Liver (tissue), 8 donors: ENCODE measurements at regions not wholly inside any gene's neighbourhood (a gene's known extent, or its start where the extent isn't known, plus 50 kb on each side); places are given as distances from the start of the nearest gene placed in this dataset.

Source experiments
- DNase-seq: peaks from one replicate; pipeline ENCODE4 v3.0.0-alpha.2; 2017; ENCODE audit warnings: low spot score
- H3K27ac ChIP-seq, 2 donors: one replicate each; pipeline ENCODE4 v1.7.0; 2013; ENCODE audit warnings: inconsistent platforms in 2 of 2, low read length in 2 of 2, control low read depth in 1 of 2, low read depth in 1 of 2, mild to moderate bottlenecking in 1 of 2
- H3K27me3 ChIP-seq, 4 donors: one replicate each; pipeline versions ENCODE4 v1.6.1 to v1.7.0; 2013; ENCODE audit warnings: low read length in 3 of 4, inconsistent platforms in 1 of 4, mild to moderate bottlenecking in 1 of 4, moderate library complexity in 1 of 4; ENCODE audit not compliant: control insufficient read depth in 4 of 4, insufficient read depth in 4 of 4
- H3K36me3 ChIP-seq, 4 donors: one replicate each; pipeline versions ENCODE4 v1.6.1 to v1.7.0; 2013; ENCODE audit warnings: low read length in 3 of 4, mild to moderate bottlenecking in 3 of 4, low read depth in 1 of 4, moderate library complexity in 1 of 4; ENCODE audit not compliant: control insufficient read depth in 4 of 4, insufficient read depth in 3 of 4
- H3K4me1 ChIP-seq, 4 donors: one replicate each; pipeline versions ENCODE4 v1.6.1 to v1.7.0; 2013; ENCODE audit warnings: low read length in 3 of 4, mild to moderate bottlenecking in 3 of 4, moderate library complexity in 1 of 4; ENCODE audit not compliant: control insufficient read depth in 4 of 4, insufficient read depth in 4 of 4
- H3K4me3 ChIP-seq, 3 donors: one replicate each; pipeline versions ENCODE4 v1.6.1 to v1.7.0; 2013; ENCODE audit warnings: low read length in 3 of 3, control low read depth in 1 of 3, low read depth in 1 of 3, mild to moderate bottlenecking in 1 of 3
- H3K9ac ChIP-seq, 2 donors: one replicate each; pipeline ENCODE4 v1.7.0; 2013; ENCODE audit warnings: low read length in 2 of 2, mild to moderate bottlenecking in 2 of 2, moderate library complexity in 2 of 2, control low read depth in 1 of 2, low read depth in 1 of 2
- H3K9me3 ChIP-seq, 4 donors: one replicate each; pipeline versions ENCODE4 v1.6.1 to v1.7.0; 2013; ENCODE audit warnings: low read length in 3 of 4; ENCODE audit not compliant: control insufficient read depth in 4 of 4
- EGR1 ChIP-seq, 2 donors: IDR thresholded peaks; 2 replicates each; pipeline ENCODE4 v1.6.1; 2016 to 2018; ENCODE audit warnings: antibody characterized with exemption in 2 of 2, low read depth in 2 of 2
- FOXA2 ChIP-seq: IDR thresholded peaks from 2 replicates; pipeline ENCODE4 v1.6.1; 2016; ENCODE audit warnings: antibody characterized with exemption
- GABPA ChIP-seq, 2 donors: IDR thresholded peaks in 1 of 2; conservative IDR thresholded peaks in 1 of 2; 2 replicates each; pipeline ENCODE4 v1.6.1; 2016; ENCODE audit warnings: antibody characterized with exemption in 2 of 2, mild to moderate bottlenecking in 1 of 2, moderate library complexity in 1 of 2
- HNF4A ChIP-seq, 2 donors: conservative IDR thresholded peaks; 2 replicates each; pipeline ENCODE4 v1.6.1; 2016; ENCODE audit warnings: antibody characterized with exemption in 2 of 2, mild to moderate bottlenecking in 2 of 2
- HNF4G ChIP-seq: IDR thresholded peaks from 2 replicates; pipeline ENCODE4 v1.6.1; 2016; ENCODE audit warnings: antibody characterized with exemption
- JUND ChIP-seq, 2 donors: IDR thresholded peaks; 2 replicates each; pipeline ENCODE4 v1.6.1; 2016; ENCODE audit warnings: antibody characterized with exemption in 2 of 2
- NR2F2 ChIP-seq: IDR thresholded peaks from 2 replicates; pipeline ENCODE4 v1.6.1; 2016; ENCODE audit warnings: antibody characterized with exemption
- RAD21 ChIP-seq, 2 donors: IDR thresholded peaks; 2 replicates each; pipeline ENCODE4 v1.6.1; 2016; ENCODE audit warnings: antibody characterized with exemption in 2 of 2, mild to moderate bottlenecking in 2 of 2
- RXRA ChIP-seq, 2 donors: IDR thresholded peaks; 2 replicates each; pipeline ENCODE4 v1.6.1; 2017 to 2018; ENCODE audit warnings: antibody characterized with exemption in 2 of 2, mild to moderate bottlenecking in 1 of 2
- SP1 ChIP-seq: IDR thresholded peaks from 2 replicates; pipeline ENCODE4 v1.6.1; 2018; ENCODE audit warnings: antibody characterized with exemption, mild to moderate bottlenecking
- TAF1 ChIP-seq: conservative IDR thresholded peaks from 2 replicates; pipeline ENCODE4 v1.6.1; 2016; ENCODE audit warnings: antibody characterized with exemption, mild to moderate bottlenecking
- YY1 ChIP-seq: IDR thresholded peaks from 2 replicates; pipeline ENCODE4 v1.6.1; 2016; ENCODE audit warnings: antibody characterized with exemption, mild to moderate bottlenecking
- WGBS: extraction: QIAGEN DNeasy Blood & Tissue Kit; methylation state at CpG from one replicate; pipeline ENCODE4 v1.1.7; 2013; 5-methylcytosine and 5-hydroxymethylcytosine counted together
- TF ChIP-seq, protein P1 (sequence below): fragments of 150-350 bp; IDR thresholded peaks from 2 replicates; pipeline ENCODE4 v1.5.1; 2017; ENCODE audit warnings: improper control_type of control experiment, low read depth, low read length; ENCODE audit not compliant: missing input control
- TF ChIP-seq, protein P2 (sequence below): IDR thresholded peaks from 2 replicates; pipeline ENCODE4 v1.6.1; 2016; ENCODE audit warnings: antibody characterized with exemption
- TF ChIP-seq, protein P3 (sequence below): IDR thresholded peaks from 2 replicates; pipeline ENCODE4 v1.6.1; 2016; ENCODE audit warnings: antibody characterized with exemption, mild to moderate bottlenecking
- TF ChIP-seq, protein P4 (sequence below): IDR thresholded peaks from 2 replicates; pipeline ENCODE4 v1.6.1; 2016; ENCODE audit warnings: antibody characterized with exemption
- TF ChIP-seq, protein P5 (sequence below): IDR thresholded peaks from 2 replicates; pipeline ENCODE4 v1.6.1; 2016; ENCODE audit warnings: antibody characterized with exemption
- donor health status: healthy.
- donor health status: healthy.
- donor health status: healthy.
- donor health status: healthy.
- donor health status: healthy.

DNA sequence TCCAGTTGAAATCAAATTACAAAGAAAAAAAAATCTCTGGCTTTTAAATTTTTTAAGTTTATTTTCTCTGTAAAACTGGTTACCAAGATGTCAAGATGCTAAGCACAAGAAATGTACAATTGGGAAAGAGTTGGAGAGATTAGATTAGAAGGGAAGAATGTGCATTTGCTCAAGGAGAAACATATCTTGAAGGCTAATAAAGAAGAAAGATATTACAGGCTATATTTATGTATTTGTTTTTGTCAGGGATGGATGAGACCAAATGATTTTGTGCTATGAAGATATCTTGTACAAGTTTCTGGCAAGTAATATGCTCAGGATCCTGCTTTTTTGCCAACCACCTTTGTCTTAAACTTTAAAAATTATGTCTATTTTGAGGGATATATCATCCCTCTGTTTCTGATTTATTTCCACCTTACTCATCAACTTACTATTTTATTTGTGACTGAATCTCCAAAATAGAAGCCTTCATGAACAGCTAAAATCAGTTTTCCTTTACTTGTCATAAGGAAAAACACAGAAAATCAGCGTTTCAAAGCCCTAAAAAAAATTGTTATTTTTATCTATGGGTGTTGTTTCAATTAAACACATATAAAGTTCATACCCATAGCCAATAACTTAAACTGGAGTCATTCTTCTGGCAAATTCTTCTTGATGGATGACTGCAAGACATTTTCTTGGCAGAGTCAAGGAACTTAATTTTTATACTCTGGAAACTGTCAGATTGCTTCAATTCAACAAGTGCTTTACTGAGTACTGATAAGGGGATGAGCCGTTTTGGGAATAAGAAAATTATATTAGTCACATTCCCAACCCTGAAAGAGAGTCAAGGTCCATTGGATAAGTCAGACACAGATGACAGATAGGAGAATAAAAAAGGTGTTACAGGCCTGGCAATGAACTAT is 141.8 kb downstream of the CTH start:
- H3K9ac ChIP-seq = no peak overlapping the region
- H3K36me3 ChIP-seq = no peaks in the 10 kb centered on the region
- DNase-seq = no peak
- H3K4me1 ChIP-seq = no peaks in the 10 kb centered on the region
- H3K27me3 ChIP-seq = peaks cover 0 to 6% (median 2%) of the 10 kb centered on the region in 4 donors
- H3K4me3 ChIP-seq = no peak overlapping the region
- no peak for TF ChIP-seq HNF4A (conservative IDR thresholded peaks at IDR 0.05)
- TF ChIP-seq, protein P1, sequence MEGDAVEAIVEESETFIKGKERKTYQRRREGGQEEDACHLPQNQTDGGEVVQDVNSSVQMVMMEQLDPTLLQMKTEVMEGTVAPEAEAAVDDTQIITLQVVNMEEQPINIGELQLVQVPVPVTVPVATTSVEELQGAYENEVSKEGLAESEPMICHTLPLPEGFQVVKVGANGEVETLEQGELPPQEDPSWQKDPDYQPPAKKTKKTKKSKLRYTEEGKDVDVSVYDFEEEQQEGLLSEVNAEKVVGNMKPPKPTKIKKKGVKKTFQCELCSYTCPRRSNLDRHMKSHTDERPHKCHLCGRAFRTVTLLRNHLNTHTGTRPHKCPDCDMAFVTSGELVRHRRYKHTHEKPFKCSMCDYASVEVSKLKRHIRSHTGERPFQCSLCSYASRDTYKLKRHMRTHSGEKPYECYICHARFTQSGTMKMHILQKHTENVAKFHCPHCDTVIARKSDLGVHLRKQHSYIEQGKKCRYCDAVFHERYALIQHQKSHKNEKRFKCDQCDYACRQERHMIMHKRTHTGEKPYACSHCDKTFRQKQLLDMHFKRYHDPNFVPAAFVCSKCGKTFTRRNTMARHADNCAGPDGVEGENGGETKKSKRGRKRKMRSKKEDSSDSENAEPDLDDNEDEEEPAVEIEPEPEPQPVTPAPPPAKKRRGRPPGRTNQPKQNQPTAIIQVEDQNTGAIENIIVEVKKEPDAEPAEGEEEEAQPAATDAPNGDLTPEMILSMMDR = no peak
- TF ChIP-seq, protein P2, sequence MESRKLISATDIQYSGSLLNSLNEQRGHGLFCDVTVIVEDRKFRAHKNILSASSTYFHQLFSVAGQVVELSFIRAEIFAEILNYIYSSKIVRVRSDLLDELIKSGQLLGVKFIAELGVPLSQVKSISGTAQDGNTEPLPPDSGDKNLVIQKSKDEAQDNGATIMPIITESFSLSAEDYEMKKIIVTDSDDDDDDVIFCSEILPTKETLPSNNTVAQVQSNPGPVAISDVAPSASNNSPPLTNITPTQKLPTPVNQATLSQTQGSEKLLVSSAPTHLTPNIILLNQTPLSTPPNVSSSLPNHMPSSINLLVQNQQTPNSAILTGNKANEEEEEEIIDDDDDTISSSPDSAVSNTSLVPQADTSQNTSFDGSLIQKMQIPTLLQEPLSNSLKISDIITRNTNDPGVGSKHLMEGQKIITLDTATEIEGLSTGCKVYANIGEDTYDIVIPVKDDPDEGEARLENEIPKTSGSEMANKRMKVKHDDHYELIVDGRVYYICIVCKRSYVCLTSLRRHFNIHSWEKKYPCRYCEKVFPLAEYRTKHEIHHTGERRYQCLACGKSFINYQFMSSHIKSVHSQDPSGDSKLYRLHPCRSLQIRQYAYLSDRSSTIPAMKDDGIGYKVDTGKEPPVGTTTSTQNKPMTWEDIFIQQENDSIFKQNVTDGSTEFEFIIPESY = no peak
- no peak for TF ChIP-seq SP1
- TF ChIP-seq FOXA2 = no peak
- H3K27ac ChIP-seq = no peak overlapping the region
- 45% methylated on average over 2 of the region's 2 CpGs for WGBS
- H3K9me3 ChIP-seq = no peaks in the 10 kb centered on the region

DNA sequence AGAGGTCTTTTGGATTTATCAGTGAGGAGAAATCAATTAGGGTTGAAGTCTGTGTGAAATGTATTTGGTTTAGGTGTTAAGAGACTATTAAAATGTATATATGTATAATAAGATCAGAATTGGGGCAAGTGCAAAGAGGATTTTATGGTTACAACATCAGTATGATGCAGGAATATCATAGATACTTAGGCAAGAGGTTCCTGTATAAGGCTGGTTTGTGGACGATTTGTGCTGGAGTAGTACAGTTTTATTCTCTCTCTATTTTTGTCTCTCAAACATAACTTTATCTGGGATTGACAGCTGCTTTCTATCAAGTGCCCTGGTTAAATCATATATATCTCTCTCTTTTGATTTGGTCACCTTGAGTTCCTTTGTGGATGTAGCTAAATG is 142.5 kb downstream of the CTH start:
- peaks cover 0 to 5% (median 2%) of the 10 kb centered on the region in 4 donors for H3K27me3 ChIP-seq
- no peak for DNase-seq
- H3K9me3 ChIP-seq = no peaks in the 10 kb centered on the region
- no peaks in the 10 kb centered on the region for H3K4me1 ChIP-seq
- TF ChIP-seq SP1 (no peak), EGR1 (IDR thresholded peaks at IDR 0.05; ENCODE audit: low read depth in 2 of 2) (no peak), JUND (IDR thresholded peaks at IDR 0.05) (no peak), RXRA (IDR thresholded peaks at IDR 0.05) (no peak), YY1 (no peak), FOXA2 (no peak), TAF1 (no peak), GABPA (IDR thresholded peaks at IDR 0.05 in 1 of 2, conservative IDR thresholded peaks at IDR 0.05 in 1 of 2) (no peak), NR2F2 (no peak), RAD21 (IDR thresholded peaks at IDR 0.05) (no peak), HNF4A (conservative IDR thresholded peaks at IDR 0.05) (no peak), HNF4G (no peak)
- TF ChIP-seq, protein P3, sequence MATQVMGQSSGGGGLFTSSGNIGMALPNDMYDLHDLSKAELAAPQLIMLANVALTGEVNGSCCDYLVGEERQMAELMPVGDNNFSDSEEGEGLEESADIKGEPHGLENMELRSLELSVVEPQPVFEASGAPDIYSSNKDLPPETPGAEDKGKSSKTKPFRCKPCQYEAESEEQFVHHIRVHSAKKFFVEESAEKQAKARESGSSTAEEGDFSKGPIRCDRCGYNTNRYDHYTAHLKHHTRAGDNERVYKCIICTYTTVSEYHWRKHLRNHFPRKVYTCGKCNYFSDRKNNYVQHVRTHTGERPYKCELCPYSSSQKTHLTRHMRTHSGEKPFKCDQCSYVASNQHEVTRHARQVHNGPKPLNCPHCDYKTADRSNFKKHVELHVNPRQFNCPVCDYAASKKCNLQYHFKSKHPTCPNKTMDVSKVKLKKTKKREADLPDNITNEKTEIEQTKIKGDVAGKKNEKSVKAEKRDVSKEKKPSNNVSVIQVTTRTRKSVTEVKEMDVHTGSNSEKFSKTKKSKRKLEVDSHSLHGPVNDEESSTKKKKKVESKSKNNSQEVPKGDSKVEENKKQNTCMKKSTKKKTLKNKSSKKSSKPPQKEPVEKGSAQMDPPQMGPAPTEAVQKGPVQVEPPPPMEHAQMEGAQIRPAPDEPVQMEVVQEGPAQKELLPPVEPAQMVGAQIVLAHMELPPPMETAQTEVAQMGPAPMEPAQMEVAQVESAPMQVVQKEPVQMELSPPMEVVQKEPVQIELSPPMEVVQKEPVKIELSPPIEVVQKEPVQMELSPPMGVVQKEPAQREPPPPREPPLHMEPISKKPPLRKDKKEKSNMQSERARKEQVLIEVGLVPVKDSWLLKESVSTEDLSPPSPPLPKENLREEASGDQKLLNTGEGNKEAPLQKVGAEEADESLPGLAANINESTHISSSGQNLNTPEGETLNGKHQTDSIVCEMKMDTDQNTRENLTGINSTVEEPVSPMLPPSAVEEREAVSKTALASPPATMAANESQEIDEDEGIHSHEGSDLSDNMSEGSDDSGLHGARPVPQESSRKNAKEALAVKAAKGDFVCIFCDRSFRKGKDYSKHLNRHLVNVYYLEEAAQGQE = no peak
- TF ChIP-seq, protein P2 = no peak
- TF ChIP-seq, protein P4, sequence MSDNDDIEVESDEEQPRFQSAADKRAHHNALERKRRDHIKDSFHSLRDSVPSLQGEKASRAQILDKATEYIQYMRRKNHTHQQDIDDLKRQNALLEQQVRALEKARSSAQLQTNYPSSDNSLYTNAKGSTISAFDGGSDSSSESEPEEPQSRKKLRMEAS = no peak
- TF ChIP-seq, protein P1 = no peak
- TF ChIP-seq, protein P5, sequence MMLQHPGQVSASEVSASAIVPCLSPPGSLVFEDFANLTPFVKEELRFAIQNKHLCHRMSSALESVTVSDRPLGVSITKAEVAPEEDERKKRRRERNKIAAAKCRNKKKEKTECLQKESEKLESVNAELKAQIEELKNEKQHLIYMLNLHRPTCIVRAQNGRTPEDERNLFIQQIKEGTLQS = no peak
- no peaks in the 10 kb centered on the region for H3K36me3 ChIP-seq
- no peak overlapping the region for H3K9ac ChIP-seq
- whole genome bisulfite sequencing = 58% methylated on average over 1 of the region's 1 CpG
- no peak overlapping the region for H3K4me3 ChIP-seq
- no peak overlapping the region for H3K27ac ChIP-seq
